ENCODE measurements at regions not wholly inside any gene's neighbourhood (a gene's known extent, or its start where the extent isn't known, plus 50 kb on each side); places are given as distances from the start of the nearest gene placed in this dataset.

- no peak for TF ChIP-seq POLR2A (IDR thresholded peaks at IDR 0.05)
- no peak for TF ChIP-seq CTCF (IDR thresholded peaks at IDR 0.05)
Measured at GRCh38 chr5:14069021-14069420, 74.1 kb upstream of the TRIO start.

All from Peyer's patch (tissue), 4 donors.